Brain pericyte (primary cell): ENCODE measurements at regions not wholly inside any gene's neighbourhood (a gene's known extent, or its start where the extent isn't known, plus 50 kb on each side); places are given as distances from the start of the nearest gene placed in this dataset.

Source experiments
- DNase-seq: peaks from one replicate; pipeline ENCODE4 v3.0.0-alpha.2; 2012; ENCODE audit warnings: low read depth, low spot score

DNA sequence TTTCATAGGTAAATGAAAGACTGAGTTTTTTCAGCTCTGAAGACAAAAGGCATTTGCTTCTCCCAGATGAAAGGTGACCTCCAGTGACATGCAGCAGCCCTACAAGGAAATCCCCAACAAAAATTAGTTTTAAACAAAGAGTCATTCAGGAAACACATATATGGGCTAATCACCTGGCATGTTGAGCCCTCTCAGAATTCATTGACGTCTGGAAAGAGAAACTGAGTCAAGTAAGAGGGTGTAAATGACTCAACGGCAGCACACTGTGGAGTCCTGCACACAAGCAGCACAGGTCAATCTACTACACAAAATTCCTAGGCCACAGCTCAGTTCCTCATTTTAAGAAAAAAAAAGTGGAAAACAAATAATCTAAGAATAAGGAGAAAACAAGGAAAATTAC, 592.3 kb downstream of the EPHA7 start:
- DNase-seq, result no peak

DNA sequence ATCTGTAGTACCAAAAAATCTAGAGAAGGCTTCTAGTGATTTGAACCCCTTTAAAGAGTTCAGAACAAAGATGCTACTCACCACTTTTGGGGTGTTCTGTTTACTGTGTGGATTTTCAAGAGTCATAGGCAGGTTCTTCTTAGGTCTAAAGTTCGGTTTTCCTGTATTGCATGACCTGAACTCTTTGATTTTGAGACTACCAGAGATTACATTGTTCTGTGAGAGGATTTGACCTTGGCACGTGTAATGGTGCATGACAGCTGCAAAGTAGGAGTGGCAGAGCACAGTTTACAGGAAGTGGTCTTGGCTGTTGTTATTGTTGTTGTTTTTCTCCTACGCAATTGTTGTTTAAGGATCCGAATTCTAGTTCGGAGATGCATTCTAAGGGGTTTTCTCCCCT, 592.7 kb downstream of the EPHA7 start:
- no peak for DNase-seq

DNA sequence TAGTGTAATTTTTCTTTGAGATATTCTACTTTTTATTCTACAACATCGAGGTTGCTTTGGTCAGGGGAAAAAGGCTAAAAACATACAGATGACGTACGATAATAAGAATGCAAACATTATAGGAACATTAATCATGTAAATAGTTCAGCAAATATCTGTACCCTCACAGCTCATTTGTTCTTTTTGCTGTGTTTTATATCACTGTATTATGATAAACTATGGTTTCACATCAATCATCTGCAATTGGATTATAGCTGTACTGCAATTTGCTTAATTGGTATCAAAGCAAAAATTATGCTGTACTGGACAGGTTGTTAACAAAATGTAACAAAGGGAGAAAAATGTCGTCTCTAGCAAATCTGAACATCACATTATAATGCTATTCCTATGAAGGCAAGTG, 597.1 kb downstream of the EPHA7 start:
- DNase-seq, result no peak

DNA sequence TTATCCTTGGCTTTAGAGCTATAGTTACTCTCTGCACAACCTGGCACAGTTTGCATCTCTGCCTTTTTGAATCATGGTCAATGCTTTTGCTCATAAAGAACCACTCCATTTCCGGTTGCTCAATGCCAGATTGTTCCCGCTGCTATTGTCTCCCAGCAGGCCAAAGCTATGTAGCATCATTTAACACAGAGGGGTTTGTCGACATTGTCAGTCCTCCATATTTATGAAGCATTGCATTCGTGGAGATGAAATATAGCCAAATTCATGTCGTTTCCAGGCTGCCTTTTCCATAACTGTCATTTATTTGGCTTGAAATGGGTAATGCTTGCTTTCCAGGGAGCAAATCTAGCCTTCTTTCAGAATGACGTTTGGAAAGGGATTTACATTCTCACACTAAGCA, 598.8 kb downstream of the EPHA7 start:
- no peak for DNase-seq

DNA sequence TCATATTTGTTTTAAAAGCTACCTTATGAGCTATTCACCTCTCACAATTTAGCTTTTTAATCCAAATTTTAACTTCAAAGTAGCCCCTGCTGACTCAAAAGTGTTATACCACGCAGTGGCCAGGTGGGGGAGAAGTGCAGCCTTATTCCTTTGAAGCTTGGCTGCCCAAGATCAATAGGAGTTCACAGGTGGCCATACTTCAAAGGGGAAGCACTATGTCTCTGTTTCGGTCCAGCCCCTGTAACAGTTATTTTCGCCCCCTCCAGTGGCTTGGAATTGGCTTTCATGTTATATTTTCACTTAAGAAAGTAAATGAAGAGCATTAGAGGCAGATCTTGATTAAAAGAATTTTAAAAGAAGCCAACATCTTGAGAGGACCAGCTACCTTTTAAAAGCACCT, 608.4 kb downstream of the EPHA7 start:
- DNase-seq, result no peak

DNA sequence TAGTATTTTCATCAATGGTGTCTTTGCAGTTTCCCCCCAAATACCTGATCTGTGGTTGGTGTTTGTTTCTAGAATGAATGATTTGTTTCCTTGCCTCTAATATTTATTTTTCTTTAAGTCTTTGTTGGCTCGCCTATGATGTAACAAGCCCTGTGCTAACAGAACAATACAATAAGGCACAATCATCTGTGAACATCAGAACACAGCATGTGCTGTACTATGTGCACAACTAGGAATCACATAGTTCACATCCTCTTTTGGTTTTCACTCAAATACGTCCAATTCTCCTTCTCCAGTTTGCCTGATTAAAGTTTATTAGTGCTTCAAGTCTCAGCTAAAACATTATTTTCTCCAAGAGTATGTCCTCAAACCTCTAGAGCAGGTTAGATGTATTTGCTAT, 613.1 kb downstream of the EPHA7 start:
- DNase-seq, result no peak

DNA sequence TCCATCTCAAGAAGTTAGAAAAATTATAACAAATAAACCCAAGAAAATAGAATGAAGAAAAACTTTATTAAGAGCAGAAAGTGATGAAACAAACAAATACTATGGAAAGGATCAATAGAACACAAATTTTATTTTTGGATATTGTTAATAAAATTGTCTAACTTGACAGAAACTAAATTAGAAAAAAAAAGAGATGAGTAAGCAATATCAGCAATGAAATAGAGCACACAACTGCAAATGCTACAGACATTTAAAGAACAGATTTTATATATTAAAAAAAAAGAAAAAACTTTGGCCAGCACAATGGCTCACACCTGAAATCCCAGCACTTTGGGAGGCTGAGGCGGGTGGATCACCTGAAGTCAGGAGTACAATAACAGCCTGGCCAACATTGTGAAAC, 628.0 kb downstream of the EPHA7 start:
- DNase-seq, result no peak

DNA sequence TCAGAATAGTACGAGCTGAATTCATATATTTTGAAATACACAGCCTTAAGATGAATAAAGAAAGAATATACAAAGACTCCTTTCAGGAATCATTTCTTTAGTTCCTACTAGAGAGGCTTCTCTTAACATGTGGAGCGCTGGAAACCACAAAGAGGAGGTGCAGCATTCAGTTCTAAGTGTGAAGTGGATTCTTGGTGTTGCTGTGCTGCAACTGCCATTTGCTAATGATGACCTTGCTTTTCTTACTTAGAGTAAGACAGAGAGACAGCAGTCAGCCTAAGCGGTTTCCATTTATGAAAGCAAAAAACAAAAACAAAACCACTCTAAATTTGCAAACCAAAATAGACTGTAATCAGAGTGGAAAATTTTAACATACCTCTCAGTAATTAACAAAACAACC, 629.0 kb downstream of the EPHA7 start:
- DNase-seq, result no peak

DNA sequence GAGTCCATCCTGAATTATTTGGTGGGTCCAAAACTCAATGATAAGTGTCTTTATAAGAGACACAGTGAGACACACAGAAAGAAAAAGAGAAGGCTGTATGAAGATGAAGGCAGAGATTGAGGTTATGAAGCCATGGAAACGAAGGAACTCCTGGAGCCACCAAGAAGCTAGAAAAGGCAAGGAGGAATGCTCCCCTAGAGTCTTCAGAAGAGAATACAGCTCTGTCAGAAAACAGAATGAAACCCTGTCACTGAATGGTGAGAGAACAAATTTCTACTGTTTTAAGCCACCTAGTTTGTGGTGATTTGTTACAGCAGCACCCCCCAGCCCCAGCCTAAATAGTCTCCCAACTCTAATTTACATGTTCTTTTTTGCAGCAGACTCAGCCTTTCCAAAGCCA, 635.1 kb downstream of the EPHA7 start:
- no peak for DNase-seq

DNA sequence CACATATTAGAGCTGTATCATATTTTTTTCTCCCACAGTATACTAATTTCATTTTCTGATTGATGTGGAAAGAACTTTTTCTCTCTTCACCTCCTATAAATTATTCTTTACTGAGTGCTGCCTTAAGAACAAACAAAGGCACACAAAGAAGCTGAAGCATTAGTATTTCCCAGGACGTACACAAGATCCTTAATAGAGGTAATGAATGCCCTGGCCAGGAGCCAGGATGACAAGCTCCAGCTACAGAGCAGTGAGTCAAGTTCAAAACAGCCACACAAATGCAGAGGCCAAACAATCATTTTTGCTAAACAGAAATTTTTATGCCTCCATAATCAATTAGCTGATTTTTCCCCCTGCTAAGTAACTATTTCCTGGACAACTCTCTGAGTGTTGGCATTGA, 639.6 kb downstream of the EPHA7 start:
- DNase-seq, result no peak

DNA sequence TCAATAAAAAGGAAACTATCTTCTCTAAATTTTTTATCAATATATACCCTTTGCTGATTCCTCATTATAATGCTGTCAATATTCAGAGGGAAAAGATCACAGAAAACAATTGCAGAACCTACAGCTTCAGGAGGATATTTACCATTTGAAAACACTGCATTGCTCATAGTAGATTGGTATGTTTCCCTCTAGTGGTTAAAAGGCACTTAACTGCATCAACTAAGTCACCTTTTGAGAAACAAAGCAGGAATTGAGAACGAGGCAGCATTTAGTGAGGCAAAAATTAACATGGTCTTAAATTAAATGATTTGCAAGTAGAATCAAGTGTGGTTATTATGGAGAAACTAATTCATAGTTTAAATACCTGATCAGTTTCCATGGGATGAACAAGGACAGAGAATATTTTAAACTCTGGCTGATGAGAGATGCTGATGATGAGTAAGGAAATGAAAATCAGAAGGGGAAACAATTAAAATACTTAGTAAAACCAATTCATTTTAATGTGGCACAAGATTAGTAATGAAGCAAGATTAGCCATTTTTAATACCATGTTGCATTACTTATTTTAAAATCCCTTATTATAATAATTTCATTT, 642.1 kb downstream of the EPHA7 start:
- DNase-seq, result no peak

DNA sequence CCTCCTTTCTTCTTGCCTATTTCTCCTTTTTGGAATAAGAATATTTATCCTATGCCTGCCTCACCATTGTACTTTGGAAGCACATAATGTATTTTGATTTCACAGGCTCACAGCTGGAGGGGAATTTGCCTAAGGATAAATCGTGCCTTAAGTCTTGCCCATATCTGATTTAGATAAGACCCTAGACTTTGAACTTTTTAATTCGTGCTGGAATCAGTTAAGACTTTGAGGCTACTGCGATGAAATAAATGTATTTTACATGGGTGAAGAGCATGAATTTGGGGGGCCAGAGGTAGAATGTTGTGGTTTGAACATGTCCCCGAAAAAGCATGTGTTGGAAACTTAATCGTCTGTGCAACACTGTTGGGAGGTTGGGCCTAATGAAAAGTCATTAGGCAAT, 648.8 kb downstream of the EPHA7 start:
- DNase-seq, result no peak

DNA sequence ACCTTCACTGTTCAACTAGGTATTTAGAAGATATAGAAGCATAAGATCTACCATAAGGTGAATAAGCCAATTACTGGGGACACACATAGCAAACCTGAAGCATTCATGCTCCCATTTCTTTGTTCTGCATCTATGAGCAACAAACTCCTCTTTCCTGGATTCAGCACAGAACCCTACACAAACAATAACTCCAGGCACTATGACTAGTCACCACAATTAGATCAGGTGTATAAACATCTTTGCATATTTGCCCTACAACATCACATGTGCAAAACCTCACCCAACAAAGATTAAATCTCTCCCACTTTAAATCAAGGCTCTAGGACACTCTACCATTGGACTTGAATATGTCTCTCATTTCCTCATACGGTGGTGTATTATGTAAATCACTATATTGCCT, 652.3 kb downstream of the EPHA7 start:
- no peak for DNase-seq

DNA sequence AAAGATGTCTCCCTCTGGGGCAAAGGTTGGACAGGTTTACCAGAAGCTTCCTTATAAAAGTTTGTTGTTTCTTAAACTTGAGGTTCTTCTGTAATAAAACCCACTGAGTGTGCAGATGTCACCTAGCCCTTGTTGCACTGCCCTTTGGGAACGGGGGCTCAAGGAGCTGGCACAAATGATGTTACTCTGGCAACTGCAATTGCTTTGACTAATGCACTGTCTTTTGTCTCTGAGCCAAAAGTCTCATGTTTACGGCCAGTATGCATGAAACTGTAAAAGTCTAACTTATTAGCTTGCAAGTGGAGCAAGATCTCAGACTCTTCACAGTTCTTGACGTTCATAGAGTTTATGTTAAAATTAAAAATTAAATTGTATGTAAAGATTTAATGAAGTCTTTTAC, 655.7 kb downstream of the EPHA7 start:
- no peak for DNase-seq

DNA sequence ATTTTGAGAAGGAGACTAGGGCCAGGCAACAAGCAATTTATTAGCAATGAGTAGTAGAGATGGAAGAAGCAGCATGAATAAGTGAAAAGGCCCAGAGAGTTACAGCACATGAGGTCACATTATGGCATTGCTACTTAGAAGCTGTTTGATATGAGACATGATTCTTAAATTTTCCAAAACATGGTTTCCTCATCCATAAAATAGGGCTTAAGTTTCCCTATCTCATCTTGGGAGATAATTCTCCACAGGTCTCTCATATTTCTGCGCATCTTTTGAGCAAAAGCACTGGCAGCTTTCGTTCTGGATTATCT, 656.1 kb downstream of the EPHA7 start:
- no peak for DNase-seq

DNA sequence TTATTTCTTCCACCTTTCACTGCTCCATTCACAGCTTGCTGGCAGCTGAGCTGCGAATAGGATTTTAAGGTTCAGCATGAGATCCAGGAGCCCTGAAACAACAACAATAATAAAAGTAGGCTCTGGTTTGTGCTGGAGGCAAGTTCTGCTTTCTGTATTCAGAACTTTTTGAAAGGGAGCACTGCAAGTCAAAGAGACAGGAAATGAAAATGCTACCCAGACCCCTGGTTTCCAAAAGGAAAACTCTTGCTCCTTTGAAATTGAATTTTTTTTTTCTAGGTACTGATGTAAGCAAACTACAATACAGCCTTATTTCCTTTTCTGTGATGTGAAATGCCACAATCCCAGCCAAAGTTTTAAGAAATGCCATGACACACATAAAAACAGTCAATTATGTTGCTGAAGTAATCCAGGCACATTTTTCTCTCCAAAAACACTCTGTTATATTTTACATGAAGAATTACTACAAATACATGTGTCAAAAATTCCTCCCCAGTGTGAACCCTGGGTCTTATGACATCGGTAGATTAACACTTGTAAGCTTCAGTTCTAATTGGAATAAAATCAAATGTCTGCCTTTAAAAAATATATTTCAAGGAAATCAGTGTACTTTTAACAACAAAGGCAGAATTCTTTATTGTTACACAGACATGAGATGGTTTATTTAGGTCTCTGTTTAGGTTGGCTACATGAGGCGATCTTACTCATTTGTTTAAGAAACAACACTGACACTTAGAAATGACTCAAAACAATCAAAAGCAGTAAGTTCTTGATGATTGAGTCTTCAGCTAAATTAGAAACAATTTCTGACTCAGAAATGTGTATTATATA, 656.7 kb downstream of the EPHA7 start:
- DNase-seq, result no peak

DNA sequence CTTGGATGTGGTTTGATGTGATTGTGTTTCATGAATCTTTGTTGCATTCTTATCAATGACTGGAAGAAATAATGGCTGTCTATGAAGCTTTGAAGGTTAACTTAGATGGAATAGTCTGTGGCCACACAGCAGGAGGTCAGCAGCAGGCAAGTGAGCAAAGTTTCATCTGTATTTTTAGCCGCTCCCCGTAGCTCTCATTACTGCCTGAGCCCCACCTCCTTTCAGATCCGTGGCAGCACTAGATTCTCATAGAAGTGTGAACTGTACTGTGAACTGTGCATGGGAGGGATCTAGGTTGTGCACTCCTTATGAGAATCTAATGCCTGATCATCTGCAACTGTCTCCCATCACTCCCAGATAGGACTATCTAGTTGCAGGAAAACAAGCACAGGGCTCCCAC, 660.2 kb downstream of the EPHA7 start:
- DNase-seq, result no peak

DNA sequence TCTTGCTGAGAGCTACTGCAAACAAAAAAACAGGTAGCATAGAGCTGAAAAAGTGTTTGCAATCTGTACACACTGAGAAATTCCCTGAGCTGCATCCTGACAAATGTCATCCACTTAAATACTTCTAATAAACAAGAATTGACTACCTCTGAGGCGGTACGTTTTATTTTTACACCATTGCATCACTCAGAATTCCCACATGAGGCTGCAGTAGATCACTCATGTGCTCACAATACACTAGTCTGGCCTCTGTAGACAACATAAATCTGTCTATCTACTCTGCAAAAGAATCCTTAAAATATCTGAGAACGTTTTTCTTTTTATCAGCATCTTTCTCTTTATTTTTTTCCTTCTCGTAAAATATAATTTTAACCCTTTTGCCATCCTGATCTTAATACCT, 661.4 kb downstream of the EPHA7 start:
- DNase-seq, result no peak

DNA sequence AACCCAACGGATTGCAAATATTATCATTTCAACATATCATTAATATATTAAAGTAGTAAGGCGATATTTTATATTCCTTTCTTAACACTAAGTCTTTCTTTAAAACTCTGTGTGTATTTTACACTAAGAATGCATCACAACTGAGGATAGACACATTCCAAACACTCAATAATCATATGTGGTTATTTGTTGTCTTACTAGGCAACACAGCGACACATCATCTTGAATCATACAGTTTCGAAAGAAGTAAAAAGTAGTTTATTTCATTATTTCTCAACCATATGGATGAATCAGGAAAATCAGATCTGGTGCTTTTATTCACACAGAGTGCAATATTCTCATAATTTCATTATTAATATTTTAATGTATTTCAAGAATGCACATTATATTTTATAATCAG, 662.4 kb downstream of the EPHA7 start:
- DNase-seq, result no peak

DNA sequence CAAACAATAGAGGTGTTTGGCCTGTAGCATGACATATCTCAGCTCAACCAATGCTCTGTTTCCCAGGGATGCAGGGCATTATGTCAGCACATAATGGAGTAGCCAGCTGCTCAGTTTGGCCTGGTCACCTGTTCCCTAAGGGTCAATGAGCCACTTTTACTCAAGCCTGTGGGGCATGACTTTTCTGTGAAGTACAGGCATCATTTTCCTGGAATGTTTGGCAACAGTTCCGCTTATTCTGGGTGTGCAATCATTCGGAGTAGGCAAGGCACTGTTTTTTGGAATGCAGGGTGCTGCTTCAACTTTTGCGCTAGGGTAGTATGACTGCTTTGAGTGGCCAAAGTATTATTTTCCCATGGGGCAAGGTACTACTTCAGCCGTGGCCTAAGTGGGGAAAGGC, 665.4 kb downstream of the EPHA7 start:
- no peak for DNase-seq

DNA sequence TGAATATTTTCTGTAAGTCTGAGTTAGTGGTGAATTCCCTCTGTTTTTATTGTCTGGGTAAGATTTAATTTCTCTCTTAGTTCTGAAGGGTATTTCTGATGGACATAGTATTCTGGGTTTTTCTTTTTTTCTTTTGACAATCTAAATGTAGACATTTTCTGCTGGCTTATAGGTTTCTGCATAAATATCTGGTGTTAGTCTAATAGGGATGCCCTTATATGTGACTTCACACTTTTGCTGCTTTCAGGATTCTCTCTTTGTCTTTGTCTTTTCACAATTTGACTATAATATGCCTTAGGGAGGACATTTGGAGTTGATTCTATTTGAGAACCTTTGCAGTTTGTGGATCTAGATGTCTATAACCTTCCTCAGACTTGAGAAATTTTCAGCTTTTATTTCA, 667.2 kb downstream of the EPHA7 start:
- DNase-seq, result no peak

DNA sequence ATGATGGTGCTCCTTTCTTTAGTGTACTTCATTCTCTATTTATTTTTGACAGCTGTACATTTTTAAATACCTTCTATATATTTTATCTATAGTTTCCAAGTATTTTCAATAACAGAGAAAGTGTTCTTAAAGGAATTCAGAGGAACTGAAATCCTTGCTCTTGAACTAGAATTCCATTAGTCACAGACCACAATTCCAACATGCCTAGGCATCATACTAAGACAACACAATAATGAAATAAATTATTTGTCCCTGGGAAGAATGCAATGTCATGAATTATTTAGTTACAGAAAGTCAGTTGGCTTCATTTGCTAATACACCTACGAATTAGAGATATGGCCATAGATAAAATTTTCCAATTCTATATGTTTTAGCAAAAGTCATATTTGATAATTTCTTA, 671.2 kb downstream of the EPHA7 start:
- no peak for DNase-seq

DNA sequence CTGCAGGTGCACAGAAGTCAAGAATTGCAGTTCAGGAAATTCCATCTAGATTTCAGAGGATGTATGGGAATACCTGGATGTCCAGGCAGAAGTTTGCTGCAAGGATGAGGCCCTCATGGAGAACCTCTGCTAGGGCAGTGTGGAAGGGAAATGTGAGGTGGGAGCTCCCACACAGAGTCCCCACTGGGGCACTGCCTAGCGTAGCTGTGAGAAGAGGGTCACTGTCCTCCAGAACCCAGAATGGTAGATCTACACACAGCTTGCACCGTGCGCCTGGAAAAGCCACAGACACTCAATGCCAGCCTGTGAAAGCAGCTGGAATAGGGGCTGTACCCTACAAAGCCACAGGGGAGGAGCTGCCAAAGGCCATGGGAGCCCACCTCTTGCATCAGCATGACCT, 681.4 kb downstream of the EPHA7 start:
- DNase-seq, result no peak

DNA sequence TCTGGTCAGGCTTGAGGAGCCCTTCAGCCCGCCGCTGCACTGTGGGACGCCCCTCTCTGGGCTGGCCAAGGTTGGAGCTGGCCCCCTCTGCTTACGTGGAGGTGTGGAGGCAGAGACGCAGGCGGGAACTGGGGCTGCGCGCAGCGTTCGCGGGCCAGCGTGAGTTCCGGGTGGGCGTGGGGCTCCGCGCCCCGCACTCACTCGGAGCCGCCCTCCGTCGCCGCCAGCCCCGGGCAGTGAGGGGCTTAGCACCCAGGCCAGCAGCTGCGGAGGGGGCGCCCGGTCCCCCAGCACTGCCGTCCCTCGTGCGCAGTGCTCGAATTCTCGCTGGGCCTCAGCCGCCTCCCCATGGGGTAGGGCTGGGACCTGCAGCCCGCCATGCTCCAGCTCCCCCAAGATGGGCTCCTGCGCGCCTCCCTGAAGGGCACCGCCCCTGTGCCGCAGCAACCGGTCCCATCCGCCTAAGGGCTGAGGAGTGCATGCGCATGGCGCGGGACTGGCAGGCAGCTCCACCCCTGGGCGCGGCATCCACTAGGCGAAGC, 695.9 kb downstream of the EPHA7 start:
- no peak for DNase-seq
